ENCODE measurements at regions not wholly inside any gene's neighbourhood (a gene's known extent, or its start where the extent isn't known, plus 50 kb on each side); places are given as distances from the start of the nearest gene placed in this dataset.

GRCh38 chr13:84902243-84902642 lies 897.0 kb downstream of the SLITRK6 start:
- no peak for TF ChIP-seq TAF1 (IDR thresholded peaks at IDR 0.05; ENCODE audit: borderline replicate concordance, low read depth, low read length)
- no peak for TF ChIP-seq POLR2A (IDR thresholded peaks at IDR 0.05; ENCODE audit: low read depth, low read length)
